ENCODE measurements at regions not wholly inside any gene's neighbourhood (a gene's known extent, or its start where the extent isn't known, plus 50 kb on each side); places are given as distances from the start of the nearest gene placed in this dataset.
"Not testable (repeated sequence)": the region's sequence is repeated elsewhere in the genome, so short reads cannot be mapped to it uniquely, and the experiment has no call there.

DNA sequence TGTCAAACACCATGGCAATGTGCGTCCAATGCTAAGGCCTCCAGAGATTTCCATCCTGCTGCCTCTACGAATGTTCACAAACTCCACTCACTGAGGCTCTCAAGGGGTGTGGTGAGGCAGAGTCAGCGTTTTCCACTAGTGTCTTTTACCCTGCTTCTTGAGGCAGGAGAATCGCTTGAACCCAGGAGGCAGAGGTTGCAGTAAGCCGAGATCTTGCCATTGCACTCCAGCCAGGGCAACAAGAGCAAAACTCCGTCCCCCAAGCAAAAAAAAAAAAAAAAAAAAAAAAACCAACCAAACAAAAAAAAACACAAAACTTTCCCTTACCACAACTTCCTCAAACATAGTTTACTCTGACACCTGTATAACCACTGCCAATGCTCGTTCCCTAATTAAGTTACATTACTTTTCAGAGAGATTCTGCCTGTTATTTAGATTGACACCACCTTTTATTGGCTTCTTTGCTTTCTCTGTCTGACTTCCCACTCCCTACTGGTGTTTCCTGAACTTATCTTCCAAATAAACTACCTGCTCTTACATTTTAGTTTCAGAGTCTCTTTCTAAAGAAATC lies 102.1 kb upstream of the ZNF746 start:
- no peak for DNase-seq

- no peak for DNase-seq
These were observed 101.2 kb upstream of the ZNF746 start for GRCh38 chr7:149598721-149599308.

DNA sequence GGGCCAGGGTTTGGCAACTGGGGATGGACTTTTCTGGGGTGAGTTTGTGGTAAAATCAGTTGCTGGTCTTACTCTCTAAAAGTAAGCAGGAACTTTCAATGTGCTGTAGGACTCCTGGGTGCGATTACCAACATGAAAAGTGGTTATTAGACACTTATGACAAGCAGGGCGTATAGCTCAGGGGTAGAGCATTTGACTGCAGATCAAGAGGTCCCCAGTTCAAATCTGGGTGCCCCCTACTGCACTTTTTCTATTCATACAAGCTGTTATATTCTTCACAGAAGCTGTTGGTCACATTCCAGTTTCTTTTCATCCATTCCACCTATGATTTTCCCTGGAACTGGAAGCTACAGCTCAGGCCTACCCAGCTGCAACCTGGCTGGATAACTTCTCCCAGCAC lies 100.2 kb upstream of the ZNF746 start:
- DNase-seq: not testable (repeated sequence)

- DNase-seq: no peak
These were observed 97.9 kb upstream of the ZNF746 start for GRCh38 chr7:149595541-149595940.

GRCh38 chr7:149595078-149595477 lies 97.5 kb upstream of the ZNF746 start:
- DNase-seq: no peak

GRCh38 chr7:149588930-149589329 lies 91.3 kb upstream of the ZNF746 start:
- DNase-seq: no peak

DNA sequence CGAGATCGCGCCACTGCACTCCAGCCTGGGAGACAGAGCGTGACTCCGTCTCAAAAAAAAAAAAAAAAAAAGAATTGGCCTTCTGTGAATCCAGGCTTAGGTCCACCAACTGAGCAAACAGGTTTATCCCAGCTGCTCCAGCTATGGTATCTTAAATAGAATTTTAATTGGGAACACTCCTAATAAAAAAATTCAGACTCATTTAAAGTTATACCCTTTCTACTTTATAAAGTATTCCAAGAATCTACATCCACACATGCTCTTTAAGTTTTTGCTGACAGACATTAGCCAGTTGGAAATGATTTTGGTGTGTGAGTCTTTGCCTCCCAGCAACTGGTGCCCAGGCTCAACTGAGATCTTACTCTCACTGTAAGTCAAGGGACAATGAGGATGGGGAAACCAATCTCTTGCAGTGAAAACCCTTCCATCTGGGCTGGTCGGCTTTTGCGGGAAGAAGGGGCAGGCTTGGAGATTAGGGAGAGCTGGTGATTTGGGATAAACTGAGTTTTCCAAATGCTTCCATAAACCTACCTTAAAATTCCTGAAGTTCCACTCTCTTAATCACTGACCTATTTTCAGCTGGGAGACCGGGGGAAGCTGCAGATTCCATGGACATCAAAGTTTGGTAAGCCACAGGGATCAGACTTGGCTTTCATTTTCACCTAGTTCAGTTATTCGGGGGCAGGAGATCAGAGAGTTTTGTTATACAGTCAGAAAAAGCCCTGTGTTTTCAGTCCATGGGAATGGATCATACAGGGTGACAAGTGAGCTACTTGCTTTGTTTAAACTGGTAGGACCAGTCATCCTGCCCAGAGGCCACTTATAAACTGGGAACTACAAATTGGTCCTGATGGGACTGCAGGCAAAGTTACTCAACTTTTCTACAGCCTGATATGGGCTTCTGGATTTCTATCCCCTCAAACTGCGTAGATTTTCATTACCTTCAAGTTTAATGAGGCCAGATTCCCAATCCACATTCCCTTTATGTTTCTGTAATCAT lies 89.3 kb upstream of the ZNF746 start:
- no peak for DNase-seq

DNA sequence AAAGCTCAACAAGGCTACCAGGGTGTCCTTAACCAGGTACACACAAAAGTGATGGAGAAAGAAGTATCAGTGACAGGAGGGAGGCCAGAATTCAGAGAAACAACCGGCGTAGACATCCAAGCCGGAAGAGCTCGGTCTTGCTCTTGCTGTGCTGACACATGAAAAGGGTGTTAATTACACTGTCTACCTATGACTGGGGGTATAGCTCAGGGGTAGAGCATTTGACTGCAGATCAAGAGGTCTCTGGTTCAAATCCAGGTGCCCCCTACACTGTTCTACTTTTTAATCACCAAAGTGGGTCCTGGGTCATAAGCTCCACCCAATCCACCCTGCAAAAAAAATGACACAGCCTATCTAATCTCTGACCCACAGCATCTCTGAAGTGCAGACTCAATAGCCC lies 86.9 kb upstream of the ZNF746 start:
- DNase-seq: no peak

GRCh38 chr7:149584009-149584408 lies 86.4 kb upstream of the ZNF746 start:
- no peak for DNase-seq

- DNase-seq: no peak
These were observed 82.7 kb upstream of the ZNF746 start for GRCh38 chr7:149580328-149580727.

DNA sequence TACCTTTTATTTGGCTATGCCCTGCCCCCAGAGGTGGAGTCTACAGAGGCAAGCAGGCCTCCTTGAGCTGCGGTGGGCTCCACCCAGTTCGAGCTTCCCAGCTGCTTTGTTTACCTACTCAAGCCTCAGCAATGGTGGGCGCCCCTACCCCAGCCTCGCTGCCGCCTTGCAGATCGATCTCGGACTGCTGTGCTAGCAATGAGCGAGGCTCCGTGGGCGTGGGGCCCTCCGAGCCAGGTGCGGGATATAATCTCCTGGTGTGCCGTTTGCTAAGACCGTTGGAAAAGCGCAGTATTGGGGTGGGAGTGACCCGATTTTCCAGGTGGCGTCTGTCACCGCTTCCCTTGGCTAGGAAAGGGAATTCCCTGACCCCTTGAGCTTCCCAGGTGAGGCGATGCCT lies 81.8 kb upstream of the ZNF746 start:
- not testable (repeated sequence) for DNase-seq

- not testable (repeated sequence) for DNase-seq
These were observed 76.8 kb upstream of the ZNF746 start for GRCh38 chr7:149574428-149574827.

- DNase-seq: no peak
These were observed 75.9 kb upstream of the ZNF746 start for GRCh38 chr7:149573519-149573918.

GRCh38 chr7:149572920-149573319 lies 75.3 kb upstream of the ZNF746 start:
- DNase-seq: not testable (repeated sequence)

DNA sequence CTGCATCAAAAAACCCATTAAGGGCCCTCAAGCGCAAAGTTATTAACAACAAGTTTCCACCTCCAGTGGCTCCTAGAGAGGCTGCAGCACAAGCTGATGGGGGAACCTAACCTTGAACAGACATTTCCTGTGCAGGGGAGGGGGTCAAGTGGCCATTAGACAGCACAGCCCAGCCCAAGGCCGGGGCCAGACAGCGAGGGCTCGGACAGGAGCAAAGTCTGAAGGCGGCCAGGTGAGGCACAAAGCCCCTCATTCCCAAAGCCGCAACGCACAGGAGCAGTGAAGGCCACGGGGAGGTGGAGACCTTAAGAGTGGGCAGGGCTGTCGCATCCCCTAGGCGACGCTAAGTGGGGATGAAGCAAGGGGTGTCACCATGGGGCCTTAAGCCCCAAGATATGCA lies 73.2 kb upstream of the ZNF746 start:
- DNase-seq: no peak

DNA sequence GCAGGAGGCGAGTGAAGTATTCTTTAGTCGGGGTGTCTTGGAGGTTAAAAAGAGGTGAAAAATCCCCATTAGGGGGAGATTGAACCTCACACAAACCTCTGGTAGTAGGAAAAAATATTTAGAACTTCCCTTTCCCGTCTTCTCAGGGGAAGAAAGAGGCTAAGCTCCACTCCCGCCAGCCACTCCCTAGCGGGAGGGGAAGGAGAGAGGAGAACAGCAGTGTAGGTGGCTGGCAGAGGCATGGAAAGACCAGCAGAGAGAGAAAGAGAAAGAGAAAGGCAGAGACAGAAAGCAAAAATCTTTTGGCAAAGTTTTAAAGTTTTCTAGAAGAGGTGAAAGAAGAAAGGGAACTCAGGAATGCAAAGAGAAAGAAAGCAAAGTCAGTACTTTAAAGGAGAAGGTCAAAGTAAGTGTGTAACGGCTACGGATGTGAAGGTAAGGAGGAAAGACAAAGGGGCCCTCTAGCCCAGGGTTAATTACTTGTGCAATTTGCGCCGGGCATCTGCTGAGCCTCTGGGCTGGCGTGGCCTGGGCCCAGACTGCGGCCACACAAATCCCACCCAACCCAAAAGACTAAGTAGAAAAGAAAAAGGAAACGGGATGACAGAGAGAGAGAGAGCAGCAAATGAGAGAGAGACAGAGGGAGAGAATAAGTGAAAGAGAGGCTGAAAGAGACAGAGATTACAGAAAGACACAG lies 72.3 kb upstream of the ZNF746 start:
- DNase-seq: no peak

- no peak for DNase-seq
These were observed 71.6 kb upstream of the ZNF746 start for GRCh38 chr7:149569025-149569725.

DNA sequence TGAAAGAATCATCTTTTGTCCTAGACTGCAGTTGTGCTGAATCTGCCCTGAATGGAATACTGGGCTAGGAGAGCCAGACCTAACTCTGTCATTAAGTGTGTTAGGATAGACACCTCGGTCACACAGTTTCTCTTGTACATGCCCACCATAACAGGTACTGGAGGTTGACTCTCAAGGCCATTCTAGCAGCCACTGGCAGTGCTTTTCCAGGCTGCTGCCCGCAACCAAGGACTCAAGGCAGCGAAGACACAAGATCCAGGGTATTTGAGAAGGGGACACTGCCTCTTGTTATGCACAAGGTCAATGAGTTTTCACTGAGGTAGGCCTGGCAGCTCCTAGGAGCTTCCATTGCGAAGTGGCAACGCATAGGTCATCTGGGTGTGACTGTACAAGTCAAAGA lies 70.6 kb upstream of the ZNF746 start:
- no peak for DNase-seq

DNA sequence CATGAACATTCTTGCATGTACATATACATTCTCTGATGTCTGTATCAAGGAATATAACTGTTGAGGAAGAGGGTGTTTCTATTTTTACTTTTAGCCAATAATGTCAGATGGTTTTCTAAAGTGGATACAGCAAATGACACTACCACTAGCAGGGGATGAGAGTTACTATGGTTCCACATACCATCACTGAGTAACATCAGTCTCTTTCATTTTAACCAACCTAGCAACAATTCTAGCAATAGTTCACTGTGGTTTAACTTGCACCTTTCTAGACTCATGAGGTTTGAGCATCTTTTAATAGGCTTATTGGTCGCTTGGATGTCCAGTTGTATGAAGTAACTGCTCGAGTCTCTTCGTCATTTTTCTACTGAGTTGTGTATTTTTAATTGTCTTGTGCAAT lies 68.5 kb upstream of the ZNF746 start:
- no peak for DNase-seq

DNA sequence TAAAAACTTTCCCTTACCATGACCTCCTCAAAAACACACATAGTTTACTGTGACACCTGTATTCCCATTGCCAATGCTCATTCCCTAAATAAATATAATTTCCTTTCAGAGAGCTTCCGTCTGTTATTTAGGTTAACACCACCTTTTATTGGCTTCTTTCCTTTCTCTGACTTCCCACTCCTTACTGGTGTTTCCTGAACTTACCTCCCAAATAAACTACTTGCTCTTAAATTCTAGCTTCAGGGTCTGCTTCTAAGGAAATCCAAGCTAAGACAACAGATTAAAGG lies 67.4 kb upstream of the ZNF746 start:
- DNase-seq: no peak

DNA sequence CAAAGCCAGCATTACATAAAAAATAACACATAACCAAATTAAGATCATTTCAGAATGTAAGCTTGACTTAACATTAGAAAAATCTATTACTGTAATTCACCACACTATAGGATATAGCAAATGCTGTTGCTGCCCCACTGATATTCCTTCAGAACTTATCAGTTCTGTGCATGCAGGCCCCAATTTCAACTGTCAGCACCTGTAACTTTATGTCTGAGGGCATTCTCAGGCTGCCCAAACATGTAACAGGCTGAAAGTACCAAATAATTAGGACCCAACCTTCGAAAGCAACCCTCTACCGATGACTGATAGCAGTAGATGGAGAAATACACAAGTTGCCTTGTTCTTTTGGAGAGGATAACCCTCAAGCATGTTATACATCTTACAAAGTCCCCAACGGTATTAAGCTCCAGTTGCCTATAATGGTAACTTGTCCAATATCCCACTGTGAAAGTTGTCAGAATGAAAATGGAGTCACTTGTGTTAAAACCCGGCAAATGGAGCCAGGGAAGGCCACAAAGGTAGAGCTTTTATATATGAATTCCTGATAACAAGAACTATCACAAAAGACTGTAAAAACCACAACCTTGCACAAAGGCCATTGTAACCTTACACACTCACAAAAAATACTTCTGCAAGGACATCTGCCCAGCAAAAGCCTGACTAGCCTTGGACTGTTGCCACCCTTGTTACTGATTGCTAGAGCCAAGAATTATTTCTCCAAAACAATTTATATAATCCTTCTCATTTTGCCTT lies 66.9 kb upstream of the ZNF746 start:
- no peak for DNase-seq

GRCh38 chr7:149562602-149563001 lies 65.0 kb upstream of the ZNF746 start:
- DNase-seq: no peak
